Parathyroid adenoma (tissue), 2 donors: ENCODE measurements at regions not wholly inside any gene's neighbourhood (a gene's known extent, or its start where the extent isn't known, plus 50 kb on each side); places are given as distances from the start of the nearest gene placed in this dataset.

Experiments used
- H2AFZ ChIP-seq: fragments of 300-600 bp; sonication (generic); one replicate; pipeline ENCODE4 v1.7.0; 2017; ENCODE audit warnings: antibody characterized with exemption, mild to moderate bottlenecking
- H3K27ac ChIP-seq: fragments of 300-600 bp; sonication (generic); one replicate; pipeline ENCODE4 v1.7.0; 2017
- H3K27me3 ChIP-seq: fragments of 300-600 bp; sonication (generic); one replicate; pipeline ENCODE4 v1.7.0; 2017; ENCODE audit warnings: low read length; ENCODE audit not compliant: control insufficient read depth, insufficient read depth
- H3K36me3 ChIP-seq: fragments of 300-600 bp; sonication (generic); one replicate; pipeline ENCODE4 v1.7.0; 2017; ENCODE audit warnings: low read length; ENCODE audit not compliant: control insufficient read depth, insufficient read depth
- H3K4me1 ChIP-seq: fragments of 300-600 bp; sonication (generic); one replicate; pipeline ENCODE4 v1.7.0; 2017; ENCODE audit warnings: control low read depth
- H3K4me2 ChIP-seq: fragments of 300-600 bp; sonication (generic); one replicate; pipeline ENCODE4 v1.7.0; 2017; ENCODE audit warnings: low read length
- H3K4me3 ChIP-seq: fragments of 300-600 bp; sonication (generic); one replicate; pipeline ENCODE4 v1.7.0; 2017; ENCODE audit warnings: low read depth, low read length
- H3K79me2 ChIP-seq: fragments of 300-600 bp; sonication (generic); one replicate; pipeline ENCODE4 v1.7.0; 2017; ENCODE audit warnings: control low read depth
- H3K9ac ChIP-seq: fragments of 300-600 bp; sonication (generic); one replicate; pipeline ENCODE4 v1.7.0; 2017; ENCODE audit warnings: mild to moderate bottlenecking
- H3K9me3 ChIP-seq: fragments of 300-600 bp; sonication (generic); one replicate; pipeline ENCODE4 v1.7.0; 2017; ENCODE audit warnings: low read length; ENCODE audit not compliant: control insufficient read depth
- TF ChIP-seq, protein P1 (sequence below): fragments of 300-600 bp; sonication (generic); IDR thresholded peaks from one replicate; pipeline ENCODE4 v1.7.0; 2017; ENCODE audit warnings: antibody characterized with exemption, mild to moderate bottlenecking
- donor health status: primary hyperparathyroidism.

DNA sequence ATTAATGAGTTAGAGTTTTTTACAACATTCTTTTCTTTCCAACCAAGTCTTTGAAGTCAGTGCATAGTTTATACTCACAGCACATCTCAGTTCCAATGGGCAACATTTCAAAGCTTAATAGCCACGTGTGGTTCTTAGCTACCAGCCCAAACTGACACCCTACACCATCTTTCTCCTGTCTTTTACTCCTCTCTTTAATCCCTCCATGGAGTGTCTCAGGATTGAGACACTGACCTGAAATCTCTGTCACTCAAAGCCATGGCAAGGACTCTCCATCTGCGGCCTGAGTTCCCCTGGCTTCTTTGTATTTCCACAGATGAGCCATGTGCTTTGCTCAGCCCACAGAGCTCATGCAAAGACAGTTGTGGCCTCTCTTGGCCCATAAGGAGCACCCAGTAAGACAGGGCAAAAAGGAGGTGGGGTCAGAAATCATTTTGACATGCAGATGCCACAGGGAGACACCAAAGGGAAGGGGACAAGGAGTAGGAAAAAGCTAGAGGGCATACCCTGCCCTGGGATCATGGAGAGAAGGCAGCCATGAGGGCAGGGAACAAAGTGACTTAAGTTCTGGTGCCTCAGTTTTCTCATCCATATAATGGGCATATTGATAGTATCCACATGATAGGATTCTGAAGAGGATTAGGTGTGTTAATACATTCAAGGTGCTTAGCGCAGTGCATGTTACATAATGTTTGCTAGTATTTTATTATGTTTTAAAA lies 493.6 kb upstream of the PROK2 start:
- H2AFZ ChIP-seq, result no peak overlapping the region
- no peaks in the 10 kb centered on the region for H3K4me1 ChIP-seq
- TF ChIP-seq, protein P1, sequence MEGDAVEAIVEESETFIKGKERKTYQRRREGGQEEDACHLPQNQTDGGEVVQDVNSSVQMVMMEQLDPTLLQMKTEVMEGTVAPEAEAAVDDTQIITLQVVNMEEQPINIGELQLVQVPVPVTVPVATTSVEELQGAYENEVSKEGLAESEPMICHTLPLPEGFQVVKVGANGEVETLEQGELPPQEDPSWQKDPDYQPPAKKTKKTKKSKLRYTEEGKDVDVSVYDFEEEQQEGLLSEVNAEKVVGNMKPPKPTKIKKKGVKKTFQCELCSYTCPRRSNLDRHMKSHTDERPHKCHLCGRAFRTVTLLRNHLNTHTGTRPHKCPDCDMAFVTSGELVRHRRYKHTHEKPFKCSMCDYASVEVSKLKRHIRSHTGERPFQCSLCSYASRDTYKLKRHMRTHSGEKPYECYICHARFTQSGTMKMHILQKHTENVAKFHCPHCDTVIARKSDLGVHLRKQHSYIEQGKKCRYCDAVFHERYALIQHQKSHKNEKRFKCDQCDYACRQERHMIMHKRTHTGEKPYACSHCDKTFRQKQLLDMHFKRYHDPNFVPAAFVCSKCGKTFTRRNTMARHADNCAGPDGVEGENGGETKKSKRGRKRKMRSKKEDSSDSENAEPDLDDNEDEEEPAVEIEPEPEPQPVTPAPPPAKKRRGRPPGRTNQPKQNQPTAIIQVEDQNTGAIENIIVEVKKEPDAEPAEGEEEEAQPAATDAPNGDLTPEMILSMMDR, result no peak
- H3K27ac ChIP-seq, result no peak overlapping the region
- no peaks in the 10 kb centered on the region for H3K9me3 ChIP-seq
- no peaks in the 10 kb centered on the region for H3K27me3 ChIP-seq
- no peak overlapping the region for H3K4me2 ChIP-seq
- H3K4me3 ChIP-seq, result no peak overlapping the region
- no peaks in the 10 kb centered on the region for H3K79me2 ChIP-seq
- no peaks in the 10 kb centered on the region for H3K36me3 ChIP-seq
- no peak overlapping the region for H3K9ac ChIP-seq

DNA sequence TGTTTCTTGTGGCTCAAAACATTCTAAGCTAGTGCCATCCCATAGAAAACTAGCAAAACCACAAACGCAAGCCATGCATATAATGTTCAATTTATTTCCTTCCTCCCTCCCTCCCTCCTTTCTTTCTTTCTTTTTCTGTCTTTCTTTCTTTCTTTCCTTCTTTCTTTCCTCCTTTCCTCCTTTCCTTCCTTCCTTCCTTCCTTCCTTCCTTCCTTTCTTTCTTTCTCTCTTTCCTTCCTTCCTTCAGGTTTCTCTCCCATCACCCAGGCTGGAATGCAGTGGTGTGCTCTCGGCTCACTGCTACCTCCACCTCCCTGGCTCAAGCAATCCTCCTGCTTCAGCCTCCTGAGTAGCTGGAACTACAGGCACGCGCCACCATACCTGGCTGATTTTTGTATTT lies 492.8 kb upstream of the PROK2 start:
- Histone ChIP-seq H3K4me3 (no peak overlapping the region), H3K79me2 (no peaks in the 10 kb centered on the region), H3K36me3 (no peaks in the 10 kb centered on the region), H2AFZ (no peak overlapping the region), H3K9me3 (no peaks in the 10 kb centered on the region), H3K4me2 (no peak overlapping the region), H3K27me3 (no peaks in the 10 kb centered on the region), H3K27ac (no peak overlapping the region), H3K4me1 (no peaks in the 10 kb centered on the region), H3K9ac (no peak overlapping the region)
- TF ChIP-seq, protein P1, result no peak

DNA sequence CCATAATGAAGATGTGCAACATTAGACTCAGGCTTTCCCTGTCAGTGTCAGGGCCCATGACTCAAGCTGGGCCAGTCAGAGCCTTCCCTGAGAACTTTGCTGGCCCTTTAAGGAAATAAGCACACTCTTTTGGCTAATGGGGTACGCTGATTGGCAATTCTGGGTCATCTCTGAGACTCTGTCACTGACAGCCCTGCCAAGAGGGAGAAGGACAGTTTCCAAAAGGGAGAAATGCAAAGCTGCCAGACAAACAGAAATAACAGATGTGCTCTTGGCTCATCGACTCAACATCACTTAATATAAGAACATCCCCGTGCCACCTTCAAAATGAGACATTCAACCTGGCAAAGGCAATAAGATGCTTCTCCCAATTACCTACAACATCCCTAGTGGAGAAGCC lies 491.9 kb upstream of the PROK2 start:
- no peaks in the 10 kb centered on the region for H3K27me3 ChIP-seq

DNA sequence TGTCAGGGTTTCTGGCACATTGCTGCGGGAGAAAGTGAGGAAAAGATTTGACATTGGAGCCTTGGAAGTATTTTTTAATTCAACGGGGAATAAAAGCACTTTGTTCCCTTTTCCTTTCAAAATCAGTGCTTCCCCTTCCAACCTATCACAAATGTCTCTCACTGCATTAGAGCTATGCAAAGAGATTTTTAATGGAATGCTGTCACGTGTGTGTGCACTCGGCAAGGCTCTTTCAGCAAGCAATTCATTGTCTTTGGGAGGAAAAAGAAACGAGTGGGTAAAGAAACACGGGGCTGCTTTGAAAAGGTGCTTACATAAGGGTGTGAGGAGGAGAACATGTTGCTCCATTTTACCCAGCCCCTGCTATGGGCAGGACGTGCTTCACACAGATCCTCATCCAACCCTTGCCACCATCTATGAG lies 490.4 kb upstream of the PROK2 start:
- peaks cover 3% of the 10 kb centered on the region for H3K4me1 ChIP-seq

More for the DNA sequence above, 491.9 kb upstream of the PROK2 start:
- Histone ChIP-seq H3K4me1 (no peaks in the 10 kb centered on the region), H3K9me3 (no peaks in the 10 kb centered on the region), H2AFZ (no peak overlapping the region), H3K79me2 (no peaks in the 10 kb centered on the region), H3K4me2 (no peak overlapping the region), H3K4me3 (no peak overlapping the region), H3K9ac (no peak overlapping the region), H3K36me3 (no peaks in the 10 kb centered on the region), H3K27ac (no peak overlapping the region)
- TF ChIP-seq, protein P1, result no peak

More for the DNA sequence above, 490.4 kb upstream of the PROK2 start:
- Histone ChIP-seq H3K4me2 (no peak overlapping the region), H3K9ac (no peak overlapping the region), H3K36me3 (no peaks in the 10 kb centered on the region), H3K27ac (no peak overlapping the region), H2AFZ (no peak overlapping the region), H3K4me3 (no peak overlapping the region), H3K9me3 (no peaks in the 10 kb centered on the region), H3K27me3 (no peaks in the 10 kb centered on the region), H3K79me2 (no peaks in the 10 kb centered on the region)
- TF ChIP-seq, protein P1, result no peak
